Thoracic aorta (tissue), 2 donors: ENCODE measurements at regions not wholly inside any gene's neighbourhood (a gene's known extent, or its start where the extent isn't known, plus 50 kb on each side); places are given as distances from the start of the nearest gene placed in this dataset.

Experiments
- ATAC-seq: fragments of 150-250 bp; one replicate; pipeline ENCODE4 v1.8.0; 2017; ENCODE audit warnings: low read depth; ENCODE audit not compliant: insufficient number of reproducible peaks, low FRiP score
- DNase-seq: peaks from one replicate; pipeline ENCODE4 v3.0.0-alpha.2; 2020; ENCODE audit warnings: low spot score
- H3K27ac ChIP-seq, 2 donors: fragments of 200-600 bp; sonication (generic); 1 replicate in 1 of 2; 2 replicates in 1 of 2; pipeline ENCODE4 v1.5.1; 2016; ENCODE audit warnings: mild to moderate bottlenecking in 2 of 2, moderate library complexity in 2 of 2
- H3K27me3 ChIP-seq: fragments of 200-600 bp; sonication (generic); replicated peaks from 2 replicates; pipeline ENCODE4 v1.6.0; 2016; ENCODE audit warnings: mild to moderate bottlenecking; ENCODE audit not compliant: insufficient read depth
- H3K36me3 ChIP-seq: fragments of 200-600 bp; sonication (generic); one replicate; pipeline ENCODE4 v1.5.1; 2016
- H3K4me1 ChIP-seq, 2 donors: fragments of 200-600 bp; sonication (generic); 1 replicate in 1 of 2; 2 replicates in 1 of 2; pipeline versions ENCODE4 v1.5.1 to v1.6.0; 2016; ENCODE audit warnings: low read depth in 2 of 2, mild to moderate bottlenecking in 1 of 2; ENCODE audit not compliant: control insufficient read depth in 1 of 2
- H3K4me3 ChIP-seq: fragments of 200-600 bp; sonication (generic); 2 replicates; pipeline ENCODE4 v1.5.1; 2016; ENCODE audit warnings: mild to moderate bottlenecking
- H3K9me3 ChIP-seq: fragments of 200-600 bp; sonication (generic); 2 replicates; pipeline ENCODE4 v1.5.1; 2016
- CTCF ChIP-seq: fragments of 200-600 bp; sonication (generic); IDR thresholded peaks from one replicate; pipeline ENCODE4 v1.5.1; 2019; ENCODE audit warnings: antibody characterized with exemption

- ATAC-seq (no peak), DNase-seq (no peak)
Measured at GRCh38 chr12:28795311-28795710, 353.8 kb upstream of the FAR2 start.

GRCh38 chr12:28799348-28799747, 349.7 kb upstream of the FAR2 start:
- no peak for TF ChIP-seq CTCF
- Histone ChIP-seq H3K36me3 (no peaks in the 10 kb centered on the region), H3K4me1 (peaks cover 0 to 3% of the 10 kb centered on the region in 2 donors), H3K9me3 (no peaks in the 10 kb centered on the region), H3K27me3 (no peaks in the 10 kb centered on the region), H3K4me3 (no peak overlapping the region), H3K27ac (no peak overlapping the region)
- ATAC-seq = no peak
- no peak for DNase-seq

More at GRCh38 chr12:28795311-28795710, 353.8 kb upstream of the FAR2 start:
- Histone ChIP-seq H3K27me3 (no peaks in the 10 kb centered on the region), H3K4me1 (peaks cover 0 to 5% of the 10 kb centered on the region in 2 donors), H3K27ac (no peak overlapping the region), H3K36me3 (no peaks in the 10 kb centered on the region), H3K4me3 (no peak overlapping the region), H3K9me3 (no peaks in the 10 kb centered on the region)
- TF ChIP-seq CTCF = no peak

- Histone ChIP-seq H3K27me3 (no peaks in the 10 kb centered on the region), H3K4me3 (no peak overlapping the region), H3K4me1 (no peaks in the 10 kb centered on the region), H3K27ac (no peak overlapping the region), H3K36me3 (no peaks in the 10 kb centered on the region), H3K9me3 (no peaks in the 10 kb centered on the region)
- DNase-seq (no peak), ATAC-seq (no peak)
- TF ChIP-seq CTCF = no peak
Measured at GRCh38 chr12:28800129-28800528, 348.9 kb upstream of the FAR2 start.

GRCh38 chr12:28802706-28803438, 346.2 kb upstream of the FAR2 start:
- DNase-seq (no peak), ATAC-seq (no peak)
- no peak for TF ChIP-seq CTCF

GRCh38 chr12:28807535-28807934, 341.5 kb upstream of the FAR2 start:
- no peak overlapping the region for H3K27ac ChIP-seq
- H3K27me3 ChIP-seq = no peaks in the 10 kb centered on the region
- no peak for TF ChIP-seq CTCF
- no peaks in the 10 kb centered on the region for H3K4me1 ChIP-seq
- ATAC-seq (no peak), DNase-seq (no peak)
- H3K36me3 ChIP-seq = no peaks in the 10 kb centered on the region
- H3K4me3 ChIP-seq = no peak overlapping the region
- H3K9me3 ChIP-seq = no peaks in the 10 kb centered on the region

More at GRCh38 chr12:28802706-28803438, 346.2 kb upstream of the FAR2 start:
- Histone ChIP-seq H3K36me3 (no peaks in the 10 kb centered on the region), H3K4me3 (no peak overlapping the region), H3K4me1 (no peaks in the 10 kb centered on the region), H3K27ac (no peak overlapping the region), H3K27me3 (no peaks in the 10 kb centered on the region), H3K9me3 (no peaks in the 10 kb centered on the region)
